NCI-H1436 treated with DMSO at 0.1 percent for 48 hours (cell line): ENCODE measurements at regions not wholly inside any gene's neighbourhood (a gene's known extent, or its start where the extent isn't known, plus 50 kb on each side); places are given as distances from the start of the nearest gene placed in this dataset.

Source experiments
- DNase-seq: peaks from one replicate; lab custom pipeline; 2025; lab: John Stamatoyannopoulos, UW

DNA sequence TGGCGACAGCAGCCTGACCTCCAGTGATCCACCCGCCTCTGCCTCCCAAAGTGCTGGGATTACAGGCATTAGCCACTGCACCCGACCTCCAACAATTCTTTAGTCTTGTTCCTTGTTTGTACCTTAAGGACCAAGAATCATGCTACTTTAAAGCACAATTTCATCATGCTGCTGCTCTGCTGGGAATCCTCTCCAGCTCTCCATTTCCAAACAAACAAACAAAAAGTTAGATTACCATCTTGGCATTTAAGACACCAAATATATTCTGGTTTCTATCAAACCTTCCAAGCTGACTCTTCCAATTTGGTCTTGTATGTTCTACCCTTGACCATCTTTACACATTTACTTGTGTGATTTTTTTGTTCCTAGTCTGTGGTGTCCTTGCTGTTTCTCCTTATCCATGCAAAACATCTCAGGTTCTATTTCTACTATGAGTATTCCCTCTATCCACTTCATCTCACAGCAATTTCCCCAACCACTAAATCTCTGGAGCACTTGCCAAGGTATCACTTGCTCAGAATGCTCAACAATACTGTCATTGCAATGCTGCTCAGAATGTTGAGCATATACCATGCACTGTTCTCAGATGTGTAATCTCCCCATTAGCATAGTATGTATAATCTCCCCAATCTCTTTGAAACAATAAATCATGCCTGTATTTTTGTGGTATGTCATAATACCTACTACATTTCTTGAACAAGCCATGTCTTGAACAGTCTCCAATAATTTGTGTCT is 73.2 kb upstream of the GALNT5 start:
- DNase-seq: no peak

DNA sequence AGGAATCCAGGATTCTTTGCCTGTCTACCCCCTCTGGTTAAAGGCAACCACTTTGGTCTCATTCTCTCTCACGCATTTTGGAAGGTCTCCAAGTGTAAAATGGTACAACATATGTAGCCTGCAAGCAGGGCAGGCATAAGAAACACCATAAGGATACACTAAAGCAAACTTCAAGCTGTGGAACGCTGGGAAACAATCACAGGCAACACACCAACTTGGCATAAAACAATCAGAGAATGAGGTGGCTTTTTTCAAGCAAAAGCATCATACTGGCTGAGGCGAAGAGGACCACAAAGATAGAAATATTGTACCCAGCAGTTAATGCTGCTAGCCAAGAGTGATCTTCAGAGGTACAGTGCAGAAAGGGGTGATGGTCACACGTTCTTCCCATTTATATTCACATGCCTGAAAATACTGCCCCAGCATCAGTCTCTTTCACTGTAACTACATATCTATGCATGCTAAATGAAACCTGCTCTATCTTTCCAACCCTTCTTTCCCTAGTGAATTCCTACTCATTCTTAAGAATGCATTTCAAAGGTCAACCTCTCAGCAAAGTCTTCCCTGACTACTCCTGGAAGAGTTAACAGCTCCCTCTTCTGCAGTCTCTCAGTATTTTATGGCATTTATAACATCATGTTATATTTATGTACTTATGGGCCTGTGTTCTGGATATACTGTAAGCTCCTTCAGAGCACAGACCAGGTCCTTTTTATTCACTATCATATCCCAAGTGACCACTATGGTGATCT is 71.9 kb upstream of the GALNT5 start:
- no peak for DNase-seq

DNA sequence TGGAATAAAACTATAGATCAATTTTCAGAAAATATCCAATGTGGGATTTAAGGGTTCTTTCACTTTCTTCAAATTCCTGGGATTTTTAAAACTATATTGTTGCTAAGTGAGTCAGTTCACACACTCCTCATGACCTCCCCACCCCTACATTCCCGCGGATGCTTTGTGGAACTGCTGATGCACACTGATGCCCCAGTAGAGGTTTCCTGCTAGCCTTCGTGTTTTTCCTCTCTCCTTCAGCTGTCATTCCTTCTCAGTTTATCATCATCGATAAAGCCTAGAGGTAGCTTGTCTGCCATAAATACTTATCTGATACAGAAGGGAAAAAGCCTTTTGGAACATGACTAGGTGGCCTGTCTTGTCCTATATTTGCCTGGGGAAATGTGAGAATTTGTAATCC is 67.4 kb upstream of the GALNT5 start:
- no peak for DNase-seq

DNA sequence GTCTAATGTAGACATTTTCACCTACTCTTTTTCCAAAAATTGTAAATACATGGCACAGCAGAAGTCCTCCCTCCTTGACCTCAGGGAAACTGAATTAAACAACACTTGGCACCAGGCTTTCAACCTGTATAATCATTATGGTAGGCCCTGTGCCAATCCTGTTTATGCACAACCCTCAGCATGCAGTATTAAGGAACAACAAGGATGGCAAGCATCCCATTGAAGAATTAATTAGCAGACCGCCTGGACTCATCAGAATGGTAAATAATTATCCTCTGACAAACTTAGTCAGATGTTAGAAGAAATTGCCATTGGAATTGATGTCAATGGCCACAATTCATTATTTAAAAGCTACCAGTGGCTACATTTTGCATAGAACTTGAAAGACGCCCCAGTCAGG is 66.3 kb upstream of the GALNT5 start:
- no peak for DNase-seq

DNA sequence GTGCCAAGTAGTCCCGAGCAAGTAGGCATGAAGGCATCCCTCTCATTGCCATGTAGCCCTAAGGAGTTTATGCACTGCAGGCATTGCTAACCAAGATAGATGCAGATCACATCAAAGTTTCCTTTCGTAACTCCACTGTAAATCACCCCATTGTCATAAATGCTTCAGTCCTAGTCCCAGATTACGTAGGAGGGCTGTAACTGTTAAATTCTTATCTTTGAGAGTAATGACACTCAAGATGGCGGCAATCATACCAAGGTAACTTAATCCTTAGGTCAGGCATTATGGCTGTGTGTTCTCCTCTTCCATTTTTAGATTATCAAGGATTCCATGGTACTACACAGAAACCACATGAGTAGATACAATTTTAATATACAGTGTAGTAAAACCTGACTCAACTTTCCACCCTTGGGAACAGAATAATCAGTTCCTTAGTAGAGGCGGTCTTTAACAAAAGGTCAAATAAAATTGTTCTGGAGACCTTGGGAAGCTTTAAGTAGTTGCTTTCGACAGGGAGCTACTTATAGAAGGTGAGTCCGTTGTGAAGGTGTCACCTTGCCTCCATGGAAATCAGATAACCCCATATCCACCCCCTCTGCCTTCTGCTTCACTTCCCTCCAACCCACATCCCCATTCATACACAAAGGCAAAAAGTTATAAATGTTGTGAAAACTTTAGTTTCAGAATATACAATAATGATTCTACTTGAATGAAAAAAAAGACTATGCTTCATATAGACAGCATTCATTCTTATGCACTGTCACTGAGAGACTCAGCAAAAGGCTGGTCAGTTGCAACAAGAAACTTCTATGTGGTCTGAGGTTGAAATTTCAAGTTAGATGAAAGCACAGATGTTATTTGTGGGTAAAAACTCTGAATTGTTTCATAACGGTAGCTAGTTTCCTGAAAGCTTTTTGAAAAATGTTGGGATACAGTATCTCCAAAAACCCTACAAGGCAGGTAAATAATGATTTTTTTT is 64.8 kb upstream of the GALNT5 start:
- DNase-seq: no peak

DNA sequence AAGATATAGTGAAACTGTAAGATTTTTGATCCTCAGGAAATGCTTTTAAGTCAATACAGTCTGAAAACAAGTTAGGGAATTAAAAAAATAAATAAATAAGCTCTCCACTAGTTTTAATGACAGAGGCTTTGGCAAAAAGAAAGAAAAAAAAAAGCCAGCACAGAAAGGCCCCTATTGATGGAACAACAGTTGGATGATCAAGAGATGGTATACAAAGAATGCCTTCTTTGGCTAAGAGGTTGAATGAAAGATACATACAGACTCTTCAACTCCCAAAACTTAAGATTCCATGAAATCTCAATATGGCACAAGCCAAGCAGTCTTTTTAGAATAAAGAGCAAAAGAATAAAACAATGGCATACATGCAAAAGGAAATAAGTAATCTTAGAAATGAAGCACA is 64.0 kb upstream of the GALNT5 start:
- no peak for DNase-seq

DNA sequence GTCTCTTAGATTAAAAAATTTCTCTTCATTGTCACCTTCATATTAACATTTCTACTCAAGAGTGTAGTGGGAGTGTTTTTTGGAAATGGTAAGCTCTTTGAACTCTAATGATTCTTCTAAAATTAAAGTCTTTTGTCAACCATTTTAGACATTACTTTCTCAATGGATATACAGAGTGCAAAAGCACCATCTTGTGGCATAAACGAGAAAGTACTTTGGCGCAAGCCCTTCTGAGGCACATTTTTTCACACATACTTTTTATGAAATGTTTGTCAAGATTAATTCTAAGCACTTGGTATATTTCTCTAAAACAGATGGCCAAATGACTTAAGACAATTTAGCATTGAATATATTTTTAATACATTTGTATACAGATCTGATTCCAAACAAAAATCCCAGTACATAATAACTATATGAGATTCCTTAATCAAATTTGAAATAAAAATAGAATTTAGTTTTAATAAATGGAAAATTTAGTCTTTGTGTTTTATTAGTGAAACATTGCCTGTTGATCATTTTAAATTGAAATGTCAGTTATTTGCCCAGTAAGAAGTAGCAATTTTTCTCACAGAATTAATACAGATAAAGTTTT is 63.3 kb upstream of the GALNT5 start:
- no peak for DNase-seq

DNA sequence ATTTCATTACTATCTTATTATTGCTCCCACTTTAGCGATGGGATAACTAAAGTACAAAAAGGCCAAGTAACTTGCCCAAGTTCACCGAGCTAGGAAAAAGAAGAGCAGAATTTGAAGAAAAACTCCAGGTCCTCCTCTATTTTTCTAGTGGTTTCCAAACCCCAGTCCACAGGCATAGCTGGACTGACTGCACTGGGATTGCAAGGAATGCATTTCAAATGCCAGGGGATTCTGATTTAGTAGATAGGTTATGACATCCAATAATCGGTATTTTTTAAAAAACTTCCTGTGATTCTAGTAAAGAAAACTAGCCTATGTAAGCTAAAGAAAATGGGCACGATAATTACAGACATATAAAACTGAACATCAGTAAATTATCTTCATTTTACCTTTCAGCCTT is 62.7 kb upstream of the GALNT5 start:
- DNase-seq: no peak

DNA sequence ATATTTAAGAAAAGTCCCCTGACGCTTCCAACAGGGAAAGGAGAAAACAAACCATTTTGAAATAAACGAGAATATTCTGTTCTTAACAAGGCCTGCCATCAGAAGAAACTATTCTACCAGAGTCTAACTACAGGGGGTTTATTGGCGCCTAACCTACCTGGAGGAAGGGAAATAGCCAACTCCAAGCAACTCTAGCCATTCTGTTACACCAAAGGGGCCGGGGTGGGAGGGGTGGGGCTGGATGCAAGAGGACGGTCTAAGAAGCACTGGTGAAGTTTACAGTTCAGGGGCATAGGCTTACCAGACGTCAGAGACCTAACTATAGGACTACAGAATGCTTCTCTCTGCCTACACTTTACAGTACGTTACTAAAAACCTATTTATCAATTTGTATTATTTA is 60.5 kb upstream of the GALNT5 start:
- no peak for DNase-seq

DNA sequence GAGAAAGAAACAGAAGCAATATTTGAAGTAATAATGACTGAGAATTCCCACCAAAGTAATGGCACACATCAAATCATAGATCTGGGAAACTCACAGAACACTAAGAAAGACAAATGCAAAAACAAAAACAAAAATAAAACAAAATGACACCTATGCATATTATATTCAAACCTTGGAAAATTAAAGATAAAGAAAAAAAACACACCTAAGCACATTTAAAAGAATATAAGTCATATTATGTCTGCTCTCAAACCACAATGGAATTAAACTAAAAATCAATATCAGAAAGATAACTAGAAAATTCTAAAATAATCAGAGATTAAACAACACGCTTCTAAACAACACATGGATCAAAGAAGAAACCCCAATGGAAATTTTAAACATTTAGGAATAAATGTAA is 59.7 kb upstream of the GALNT5 start:
- DNase-seq: no peak

DNA sequence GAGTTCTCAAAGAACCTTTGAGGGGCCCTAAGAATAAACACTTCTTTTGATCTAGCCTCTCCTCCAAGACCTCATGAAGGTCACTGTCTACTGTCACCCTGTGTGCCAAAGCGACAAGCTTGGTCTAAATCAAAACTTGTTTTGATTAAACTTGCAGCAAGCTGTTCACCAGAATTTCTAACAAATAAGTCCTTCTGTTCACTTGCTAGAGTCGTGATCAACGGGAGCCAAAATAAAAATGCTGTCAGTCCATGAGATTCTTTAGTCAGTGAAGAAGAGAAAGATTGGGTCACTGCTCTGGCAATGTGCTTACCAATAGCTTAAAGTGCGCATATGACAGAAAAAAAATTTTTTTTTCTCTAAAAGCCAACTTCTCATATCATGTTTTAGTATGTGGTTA is 53.9 kb upstream of the GALNT5 start:
- DNase-seq: no peak

DNA sequence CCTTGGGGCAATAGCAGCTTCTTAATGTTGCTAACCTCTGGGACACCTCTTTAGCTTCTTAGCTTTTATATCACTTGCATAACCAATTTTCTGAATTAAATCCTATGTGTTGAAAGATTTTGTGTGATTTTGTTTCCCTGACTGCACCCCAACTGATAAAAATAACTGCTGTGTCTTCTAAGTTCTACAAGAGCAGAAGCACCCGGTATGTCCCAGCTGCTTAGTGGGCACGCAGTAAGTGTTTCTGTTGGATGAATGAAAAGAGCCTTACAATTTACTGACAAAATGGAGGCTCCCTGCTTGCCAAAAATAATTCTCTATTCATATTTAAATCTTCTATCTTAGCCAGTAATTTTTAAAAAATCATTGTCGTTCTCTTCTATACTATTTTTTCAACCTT is 53.1 kb upstream of the GALNT5 start:
- no peak for DNase-seq

DNA sequence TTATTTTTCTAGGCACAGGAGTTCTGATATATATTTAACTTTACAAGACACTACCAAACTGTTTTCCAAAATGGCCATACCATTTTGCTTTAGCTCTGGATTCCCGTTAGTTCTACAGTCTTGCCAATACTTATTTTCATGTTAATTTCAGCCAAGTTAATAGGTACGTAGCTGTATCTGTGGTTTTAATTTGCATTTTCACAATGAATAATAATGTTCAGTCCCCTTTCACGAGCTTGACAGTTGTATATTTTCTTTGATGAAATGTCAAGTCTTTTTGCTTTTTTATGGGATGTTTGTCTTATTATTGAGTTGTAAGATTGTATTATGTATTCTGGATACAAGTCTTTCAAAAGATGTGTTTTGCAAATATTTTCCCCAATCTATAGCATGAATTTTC is 50.6 kb upstream of the GALNT5 start:
- DNase-seq: no peak
